ENCODE measurements at regions not wholly inside any gene's neighbourhood (a gene's known extent, or its start where the extent isn't known, plus 50 kb on each side); places are given as distances from the start of the nearest gene placed in this dataset.

DNA sequence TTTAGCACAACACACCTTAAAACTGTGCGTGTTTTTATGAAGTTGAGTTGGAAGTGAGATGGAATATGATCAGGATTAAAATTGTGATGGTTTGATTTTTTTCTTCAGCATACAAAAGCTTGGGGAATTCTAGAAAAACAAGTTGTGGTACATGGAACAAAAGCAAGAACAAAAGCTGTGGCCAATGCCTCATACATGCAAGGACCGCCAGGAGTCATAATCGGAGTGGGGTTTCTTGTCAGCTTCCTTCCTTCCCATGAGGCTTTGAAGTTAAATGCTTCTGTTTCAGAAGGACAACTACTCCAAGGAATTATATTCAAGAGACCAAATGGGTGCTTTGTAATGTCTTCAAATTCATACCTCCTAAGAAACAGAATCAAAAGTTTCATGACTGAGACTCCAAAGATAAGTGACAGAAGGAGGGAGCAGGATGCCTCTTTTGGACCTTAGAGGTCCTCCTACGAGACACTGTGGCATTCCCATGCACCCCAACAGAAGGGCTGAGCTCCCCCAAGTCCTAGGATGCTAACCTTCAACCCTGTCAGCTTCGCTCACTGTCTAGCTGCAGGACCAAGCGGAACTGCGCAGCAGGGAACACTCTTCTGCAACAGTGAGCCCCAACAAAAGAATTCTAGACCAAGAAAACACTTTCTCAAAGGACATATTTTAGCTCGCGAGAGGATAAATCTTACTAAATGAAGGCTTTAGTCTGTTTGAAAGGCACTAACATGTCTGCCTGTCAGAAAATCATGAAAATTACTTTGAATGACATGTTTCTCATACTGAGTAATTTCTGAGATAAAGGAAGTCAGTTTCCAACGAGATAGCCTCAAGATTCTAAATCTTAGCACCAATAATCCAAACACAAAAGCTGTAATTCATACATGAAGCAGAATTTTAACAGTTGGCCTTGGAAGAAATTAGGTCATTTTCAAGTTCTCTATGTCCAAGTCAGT, 108.5 kb upstream of the NHSL1 start:
- TF ChIP-seq, protein P1, sequence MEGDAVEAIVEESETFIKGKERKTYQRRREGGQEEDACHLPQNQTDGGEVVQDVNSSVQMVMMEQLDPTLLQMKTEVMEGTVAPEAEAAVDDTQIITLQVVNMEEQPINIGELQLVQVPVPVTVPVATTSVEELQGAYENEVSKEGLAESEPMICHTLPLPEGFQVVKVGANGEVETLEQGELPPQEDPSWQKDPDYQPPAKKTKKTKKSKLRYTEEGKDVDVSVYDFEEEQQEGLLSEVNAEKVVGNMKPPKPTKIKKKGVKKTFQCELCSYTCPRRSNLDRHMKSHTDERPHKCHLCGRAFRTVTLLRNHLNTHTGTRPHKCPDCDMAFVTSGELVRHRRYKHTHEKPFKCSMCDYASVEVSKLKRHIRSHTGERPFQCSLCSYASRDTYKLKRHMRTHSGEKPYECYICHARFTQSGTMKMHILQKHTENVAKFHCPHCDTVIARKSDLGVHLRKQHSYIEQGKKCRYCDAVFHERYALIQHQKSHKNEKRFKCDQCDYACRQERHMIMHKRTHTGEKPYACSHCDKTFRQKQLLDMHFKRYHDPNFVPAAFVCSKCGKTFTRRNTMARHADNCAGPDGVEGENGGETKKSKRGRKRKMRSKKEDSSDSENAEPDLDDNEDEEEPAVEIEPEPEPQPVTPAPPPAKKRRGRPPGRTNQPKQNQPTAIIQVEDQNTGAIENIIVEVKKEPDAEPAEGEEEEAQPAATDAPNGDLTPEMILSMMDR (conservative IDR thresholded peaks at IDR 0.05; ENCODE audit: low read depth, low read length), result no peak
- Histone ChIP-seq H3K4me1 (ENCODE audit: low read depth, poor library complexity, severe bottlenecking) (no peaks in the 10 kb centered on the region), H3K27me3 (ENCODE audit: insufficient read depth, low read depth) (no peaks in the 10 kb centered on the region), H4K20me1 (ENCODE audit: insufficient read depth) (no peaks in the 10 kb centered on the region), H3K4me2 (no peak overlapping the region), H2AFZ (ENCODE audit: low read depth) (no peak overlapping the region), H3K36me3 (ENCODE audit: insufficient read depth) (no peaks in the 10 kb centered on the region), H3K27ac (no peak overlapping the region), H3K9ac (no peak overlapping the region), H3K4me3 (IDR thresholded peaks at IDR 0.05; ENCODE audit: insufficient read depth, low read depth, low read length) (no peak overlapping the region), H3K79me2 (ENCODE audit: insufficient read depth, low read depth) (no peaks in the 10 kb centered on the region)

DNA sequence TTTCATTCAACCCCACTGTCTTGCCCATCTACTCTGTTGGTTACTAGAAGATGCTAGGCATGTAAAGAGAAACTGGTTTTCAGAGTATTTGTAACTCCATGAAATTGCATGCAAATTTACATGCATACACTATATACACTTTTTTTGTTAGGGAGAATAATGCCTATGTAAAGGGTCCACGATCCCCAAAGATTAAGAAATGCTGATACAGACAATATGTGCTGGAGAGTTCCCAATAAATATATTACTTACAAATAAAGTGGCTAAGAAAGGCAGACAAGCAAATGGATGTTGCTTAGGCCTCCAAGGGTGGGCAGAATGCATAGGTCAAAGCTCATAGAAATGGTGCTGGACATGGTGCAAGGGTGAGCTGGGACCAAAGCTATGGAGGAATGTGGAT, 109.6 kb upstream of the NHSL1 start:
- Histone ChIP-seq H3K9ac (no peak overlapping the region), H3K4me1 (ENCODE audit: low read depth, poor library complexity, severe bottlenecking) (no peaks in the 10 kb centered on the region), H3K27me3 (ENCODE audit: insufficient read depth, low read depth) (no peaks in the 10 kb centered on the region), H3K4me2 (no peak overlapping the region), H3K27ac (no peak overlapping the region), H3K4me3 (IDR thresholded peaks at IDR 0.05; ENCODE audit: insufficient read depth, low read depth, low read length) (no peak overlapping the region), H4K20me1 (ENCODE audit: insufficient read depth) (no peaks in the 10 kb centered on the region), H3K79me2 (ENCODE audit: insufficient read depth, low read depth) (no peaks in the 10 kb centered on the region), H3K36me3 (ENCODE audit: insufficient read depth) (no peaks in the 10 kb centered on the region), H2AFZ (ENCODE audit: low read depth) (no peak overlapping the region)
- TF ChIP-seq, protein P1 (conservative IDR thresholded peaks at IDR 0.05; ENCODE audit: low read depth, low read length), result no peak

DNA sequence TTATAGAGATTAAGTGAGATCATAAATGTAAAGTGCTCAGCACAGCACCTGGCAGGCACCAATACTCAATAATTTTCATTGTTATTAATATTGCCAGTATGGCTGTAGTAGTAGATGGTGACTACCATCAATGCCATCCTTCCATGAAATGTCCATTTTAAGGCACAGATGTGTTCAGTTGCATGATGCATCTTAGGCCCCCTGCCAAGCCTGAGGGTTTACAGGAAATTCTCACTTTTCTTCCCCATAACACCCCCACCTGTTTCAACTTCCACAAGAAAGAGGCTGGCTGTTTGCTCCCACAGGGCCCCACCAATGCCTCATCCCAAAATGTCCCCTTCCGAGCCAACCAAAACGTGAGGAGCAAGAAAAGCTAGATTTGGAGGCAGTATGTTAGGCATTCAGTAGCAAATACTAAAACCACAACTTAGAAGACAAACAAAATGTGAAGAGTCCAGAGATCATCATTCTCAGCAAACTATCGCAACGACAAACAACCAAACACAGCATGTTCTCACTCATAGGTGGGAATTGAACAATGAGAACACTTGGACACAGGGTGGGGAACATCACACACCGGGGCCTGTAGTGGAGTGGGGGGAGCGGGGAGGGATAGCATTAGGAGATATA, 110.6 kb upstream of the NHSL1 start:
- H3K9ac ChIP-seq, result no peak overlapping the region
- no peaks in the 10 kb centered on the region for H3K79me2 ChIP-seq (ENCODE audit: insufficient read depth, low read depth)
- TF ChIP-seq, protein P1 (conservative IDR thresholded peaks at IDR 0.05; ENCODE audit: low read depth, low read length), result no peak
- H3K36me3 ChIP-seq (ENCODE audit: insufficient read depth), result no peaks in the 10 kb centered on the region
- no peaks in the 10 kb centered on the region for H3K4me1 ChIP-seq (ENCODE audit: low read depth, poor library complexity, severe bottlenecking)
- no peak overlapping the region for H3K27ac ChIP-seq
- no peaks in the 10 kb centered on the region for H4K20me1 ChIP-seq (ENCODE audit: insufficient read depth)
- H3K27me3 ChIP-seq (ENCODE audit: insufficient read depth, low read depth), result no peaks in the 10 kb centered on the region
- H3K4me3 ChIP-seq (IDR thresholded peaks at IDR 0.05; ENCODE audit: insufficient read depth, low read depth, low read length), result no peak overlapping the region
- no peak overlapping the region for H3K4me2 ChIP-seq
- H2AFZ ChIP-seq (ENCODE audit: low read depth), result no peak overlapping the region

DNA sequence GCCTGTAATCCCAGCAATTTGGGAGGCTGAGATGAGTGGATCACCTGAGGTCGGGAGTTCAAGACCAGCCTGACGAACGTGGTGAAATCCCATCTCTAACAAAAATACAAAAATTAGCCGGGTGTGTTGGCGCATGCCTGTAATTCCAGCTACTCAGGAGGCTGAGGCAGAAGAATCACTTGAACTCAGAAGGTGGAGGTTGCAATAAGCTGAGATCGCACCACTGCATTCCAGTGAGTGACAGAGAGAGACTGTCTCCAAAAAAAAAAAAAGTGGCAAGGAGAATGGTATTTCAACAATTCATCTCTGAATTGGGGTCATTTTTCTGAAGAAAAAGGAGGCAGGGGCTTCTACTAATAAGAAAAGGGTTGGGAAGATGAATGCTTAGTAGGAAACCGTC, 111.5 kb upstream of the NHSL1 start:
- H3K27ac ChIP-seq, result no peak overlapping the region
- no peak overlapping the region for H2AFZ ChIP-seq (ENCODE audit: low read depth)
- TF ChIP-seq, protein P1 (conservative IDR thresholded peaks at IDR 0.05; ENCODE audit: low read depth, low read length), result no peak
- H3K79me2 ChIP-seq (ENCODE audit: insufficient read depth, low read depth), result no peaks in the 10 kb centered on the region
- no peaks in the 10 kb centered on the region for H3K36me3 ChIP-seq (ENCODE audit: insufficient read depth)
- H3K4me1 ChIP-seq (ENCODE audit: low read depth, poor library complexity, severe bottlenecking), result no peaks in the 10 kb centered on the region
- no peak overlapping the region for H3K9ac ChIP-seq
- no peak overlapping the region for H3K4me3 ChIP-seq (IDR thresholded peaks at IDR 0.05; ENCODE audit: insufficient read depth, low read depth, low read length)
- no peaks in the 10 kb centered on the region for H4K20me1 ChIP-seq (ENCODE audit: insufficient read depth)
- H3K4me2 ChIP-seq, result no peak overlapping the region
- H3K27me3 ChIP-seq (ENCODE audit: insufficient read depth, low read depth), result no peaks in the 10 kb centered on the region

Data from KMS-11 (cell line).